K562 (cell line): ENCODE measurements at regions not wholly inside any gene's neighbourhood (a gene's known extent, or its start where the extent isn't known, plus 50 kb on each side); places are given as distances from the start of the nearest gene placed in this dataset.

Source experiments
- HMGN3 ChIP-seq: IDR thresholded peaks from 2 replicates; pipeline ENCODE4 v1.6.1; 2011; ENCODE audit warnings: borderline replicate concordance, low read depth, mild to moderate bottlenecking, mixed read lengths, low read length; ENCODE audit not compliant: insufficient read length; ENCODE audit errors: extremely low read depth
- KDM4B ChIP-seq, 2 experiments: fragments of 450-650 bp in 1 of 2; sonication (generic) in 1 of 2; IDR thresholded peaks; 2 replicates each; pipeline ENCODE4 v1.6.1; 2016 to 2017; ENCODE audit warnings: borderline replicate concordance in 2 of 2, antibody characterized with exemption in 1 of 2, low read depth in 1 of 2, mild to moderate bottlenecking in 1 of 2
- MCM5 ChIP-seq: fragments of 450-650 bp; IDR thresholded peaks from 2 replicates; pipeline ENCODE4 v1.6.1; 2016; ENCODE audit warnings: low read depth
- NFXL1 ChIP-seq: fragments of 450-650 bp; formaldehyde crosslinking; IDR thresholded peaks from 2 replicates; pipeline ENCODE4 v1.4.0; 2021; ENCODE audit warnings: mild to moderate bottlenecking
- POU5F1 ChIP-seq: fragments of 150-350 bp; IDR thresholded peaks from 2 replicates; pipeline ENCODE4 v1.6.1; 2014; ENCODE audit warnings: borderline replicate concordance, low read length, low read depth, mild to moderate bottlenecking; ENCODE audit not compliant: partially characterized antibody
- PPARD ChIP-seq: fragments of 250-450 bp; sonication (Bioruptor Pico); IDR thresholded peaks from 2 replicates; pipeline ENCODE4 v1.8.0; 2022; ENCODE audit warnings: inconsistent platforms, mild to moderate bottlenecking, moderate library complexity
- TAF15 ChIP-seq: fragments of 200-400 bp; formaldehyde crosslinking; IDR thresholded peaks from 2 replicates; pipeline ENCODE4 v1.6.1; 2017; ENCODE audit warnings: mild to moderate bottlenecking, low read depth, low read length, moderate library complexity
- TARDBP ChIP-seq: fragments of 450-650 bp; IDR thresholded peaks from 2 replicates; pipeline ENCODE4 v1.6.1; 2016
- TCF7L2 ChIP-seq: fragments of 150-350 bp; IDR thresholded peaks from 2 replicates; pipeline ENCODE4 v1.6.1; 2016; ENCODE audit warnings: low read depth, mild to moderate bottlenecking, low read length, moderate library complexity
- TEAD4 ChIP-seq, 2 experiments: sonication (generic) in 1 of 2; formaldehyde crosslinking in 1 of 2; IDR thresholded peaks; 2 replicates each; pipeline versions ENCODE4 v1.6.1 to v1.8.0; 2012 to 2022; ENCODE audit warnings: borderline replicate concordance in 1 of 2, inconsistent platforms in 1 of 2, low read length in 1 of 2, mild to moderate bottlenecking in 1 of 2, missing genetic modification reagents in 1 of 2
- ZNF239 ChIP-seq: fragments of 250-450 bp; sonication (Bioruptor Pico); IDR thresholded peaks from 2 replicates; pipeline ENCODE4 v1.4.0; 2020; ENCODE audit warnings: mild to moderate bottlenecking
- ZNF384 ChIP-seq: IDR thresholded peaks from 2 replicates; pipeline ENCODE4 v1.6.1; 2012; ENCODE audit warnings: low read depth, low read length, improper control_type of control experiment
- TF ChIP-seq, protein P1 (sequence below): sonication (generic); formaldehyde crosslinking; IDR thresholded peaks from 2 replicates; pipeline ENCODE4 v1.8.0; 2023; ENCODE audit warnings: mild to moderate bottlenecking, missing genetic modification reagents
- TF ChIP-seq, protein P2 (sequence below): sonication (generic); formaldehyde crosslinking; IDR thresholded peaks from 2 replicates; pipeline ENCODE4 v1.8.1; 2023; ENCODE audit warnings: mild to moderate bottlenecking, missing genetic modification reagents
- TF ChIP-seq, protein P3 (sequence below): fragments of 450-650 bp; IDR thresholded peaks from 2 replicates; pipeline ENCODE4 v1.6.1; 2016; ENCODE audit warnings: low read depth, mild to moderate bottlenecking, moderate library complexity
- TF ChIP-seq, protein P4 (sequence below): fragments of 450-650 bp; formaldehyde crosslinking; IDR thresholded peaks from 2 replicates; pipeline ENCODE4 v1.4.0; 2022; ENCODE audit warnings: missing genetic modification characterization
- TF ChIP-seq, protein P5 (sequence below): sonication (generic); IDR thresholded peaks from 2 replicates; pipeline ENCODE4 v1.6.1; 2016
- TF ChIP-seq, protein P6 (sequence below): sonication (generic); formaldehyde crosslinking; IDR thresholded peaks from 2 replicates; pipeline ENCODE4 v1.8.1; 2023; ENCODE audit warnings: mild to moderate bottlenecking, missing genetic modification reagents, moderate library complexity

DNA sequence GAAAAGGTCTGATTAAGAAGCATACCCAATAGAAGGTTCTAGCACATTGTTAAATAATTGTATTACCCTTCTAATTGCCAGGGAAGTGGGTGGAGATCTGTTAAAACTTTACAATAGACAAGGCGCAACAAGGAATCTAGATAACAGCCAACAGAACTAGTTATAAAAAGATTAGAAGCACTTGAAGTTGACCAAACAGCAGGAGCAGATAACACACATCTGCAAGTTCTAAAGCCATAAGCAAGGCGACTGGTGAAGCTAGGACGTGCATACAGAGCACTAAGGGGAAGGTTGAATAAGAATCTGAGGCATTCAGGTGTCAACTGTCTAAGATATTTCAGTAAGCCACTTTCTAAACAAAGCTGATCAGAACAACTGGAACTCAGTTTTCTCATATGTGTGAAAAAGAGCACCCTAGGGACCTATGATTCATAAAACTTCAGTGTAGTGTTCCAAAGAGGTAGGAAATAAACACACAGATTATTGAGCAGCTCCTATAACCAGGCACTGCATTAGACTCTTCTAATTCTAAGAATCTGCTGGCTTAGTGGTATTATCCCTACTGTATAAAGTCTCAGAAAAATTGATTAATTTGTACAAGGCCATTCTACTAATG is 111.2 kb downstream of the SAMD9 start (continued):
- TF ChIP-seq, protein P1, sequence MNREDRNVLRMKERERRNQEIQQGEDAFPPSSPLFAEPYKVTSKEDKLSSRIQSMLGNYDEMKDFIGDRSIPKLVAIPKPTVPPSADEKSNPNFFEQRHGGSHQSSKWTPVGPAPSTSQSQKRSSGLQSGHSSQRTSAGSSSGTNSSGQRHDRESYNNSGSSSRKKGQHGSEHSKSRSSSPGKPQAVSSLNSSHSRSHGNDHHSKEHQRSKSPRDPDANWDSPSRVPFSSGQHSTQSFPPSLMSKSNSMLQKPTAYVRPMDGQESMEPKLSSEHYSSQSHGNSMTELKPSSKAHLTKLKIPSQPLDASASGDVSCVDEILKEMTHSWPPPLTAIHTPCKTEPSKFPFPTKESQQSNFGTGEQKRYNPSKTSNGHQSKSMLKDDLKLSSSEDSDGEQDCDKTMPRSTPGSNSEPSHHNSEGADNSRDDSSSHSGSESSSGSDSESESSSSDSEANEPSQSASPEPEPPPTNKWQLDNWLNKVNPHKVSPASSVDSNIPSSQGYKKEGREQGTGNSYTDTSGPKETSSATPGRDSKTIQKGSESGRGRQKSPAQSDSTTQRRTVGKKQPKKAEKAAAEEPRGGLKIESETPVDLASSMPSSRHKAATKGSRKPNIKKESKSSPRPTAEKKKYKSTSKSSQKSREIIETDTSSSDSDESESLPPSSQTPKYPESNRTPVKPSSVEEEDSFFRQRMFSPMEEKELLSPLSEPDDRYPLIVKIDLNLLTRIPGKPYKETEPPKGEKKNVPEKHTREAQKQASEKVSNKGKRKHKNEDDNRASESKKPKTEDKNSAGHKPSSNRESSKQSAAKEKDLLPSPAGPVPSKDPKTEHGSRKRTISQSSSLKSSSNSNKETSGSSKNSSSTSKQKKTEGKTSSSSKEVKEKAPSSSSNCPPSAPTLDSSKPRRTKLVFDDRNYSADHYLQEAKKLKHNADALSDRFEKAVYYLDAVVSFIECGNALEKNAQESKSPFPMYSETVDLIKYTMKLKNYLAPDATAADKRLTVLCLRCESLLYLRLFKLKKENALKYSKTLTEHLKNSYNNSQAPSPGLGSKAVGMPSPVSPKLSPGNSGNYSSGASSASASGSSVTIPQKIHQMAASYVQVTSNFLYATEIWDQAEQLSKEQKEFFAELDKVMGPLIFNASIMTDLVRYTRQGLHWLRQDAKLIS (CRISPR knock-in tag): no peak
- no peak for TF ChIP-seq ZNF239 (CRISPR knock-in tag)
- no peak for TF ChIP-seq TARDBP
- no peak for TF ChIP-seq POU5F1
- no peak for TF ChIP-seq PPARD (CRISPR knock-in tag)
- TF ChIP-seq MCM5: no peak
- peak; percentile 79 for TF ChIP-seq TEAD4 (IDR thresholded peaks at IDR 0.05; ENCODE audit: low read length)
- no peak for TF ChIP-seq TEAD4 (CRISPR knock-in tag; IDR thresholded peaks at IDR 0.05; ENCODE audit: borderline replicate concordance)
- TF ChIP-seq, protein P2, sequence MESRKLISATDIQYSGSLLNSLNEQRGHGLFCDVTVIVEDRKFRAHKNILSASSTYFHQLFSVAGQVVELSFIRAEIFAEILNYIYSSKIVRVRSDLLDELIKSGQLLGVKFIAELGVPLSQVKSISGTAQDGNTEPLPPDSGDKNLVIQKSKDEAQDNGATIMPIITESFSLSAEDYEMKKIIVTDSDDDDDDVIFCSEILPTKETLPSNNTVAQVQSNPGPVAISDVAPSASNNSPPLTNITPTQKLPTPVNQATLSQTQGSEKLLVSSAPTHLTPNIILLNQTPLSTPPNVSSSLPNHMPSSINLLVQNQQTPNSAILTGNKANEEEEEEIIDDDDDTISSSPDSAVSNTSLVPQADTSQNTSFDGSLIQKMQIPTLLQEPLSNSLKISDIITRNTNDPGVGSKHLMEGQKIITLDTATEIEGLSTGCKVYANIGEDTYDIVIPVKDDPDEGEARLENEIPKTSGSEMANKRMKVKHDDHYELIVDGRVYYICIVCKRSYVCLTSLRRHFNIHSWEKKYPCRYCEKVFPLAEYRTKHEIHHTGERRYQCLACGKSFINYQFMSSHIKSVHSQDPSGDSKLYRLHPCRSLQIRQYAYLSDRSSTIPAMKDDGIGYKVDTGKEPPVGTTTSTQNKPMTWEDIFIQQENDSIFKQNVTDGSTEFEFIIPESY (CRISPR knock-in tag): no peak
- TF ChIP-seq KDM4B (IDR thresholded peaks at IDR 0.05; ENCODE audit: borderline replicate concordance in 2 of 2, low read depth in 1 of 2): no peak
- TF ChIP-seq, protein P3, sequence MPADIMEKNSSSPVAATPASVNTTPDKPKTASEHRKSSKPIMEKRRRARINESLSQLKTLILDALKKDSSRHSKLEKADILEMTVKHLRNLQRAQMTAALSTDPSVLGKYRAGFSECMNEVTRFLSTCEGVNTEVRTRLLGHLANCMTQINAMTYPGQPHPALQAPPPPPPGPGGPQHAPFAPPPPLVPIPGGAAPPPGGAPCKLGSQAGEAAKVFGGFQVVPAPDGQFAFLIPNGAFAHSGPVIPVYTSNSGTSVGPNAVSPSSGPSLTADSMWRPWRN: no peak
- no peak for TF ChIP-seq HMGN3
- TF ChIP-seq, protein P4, sequence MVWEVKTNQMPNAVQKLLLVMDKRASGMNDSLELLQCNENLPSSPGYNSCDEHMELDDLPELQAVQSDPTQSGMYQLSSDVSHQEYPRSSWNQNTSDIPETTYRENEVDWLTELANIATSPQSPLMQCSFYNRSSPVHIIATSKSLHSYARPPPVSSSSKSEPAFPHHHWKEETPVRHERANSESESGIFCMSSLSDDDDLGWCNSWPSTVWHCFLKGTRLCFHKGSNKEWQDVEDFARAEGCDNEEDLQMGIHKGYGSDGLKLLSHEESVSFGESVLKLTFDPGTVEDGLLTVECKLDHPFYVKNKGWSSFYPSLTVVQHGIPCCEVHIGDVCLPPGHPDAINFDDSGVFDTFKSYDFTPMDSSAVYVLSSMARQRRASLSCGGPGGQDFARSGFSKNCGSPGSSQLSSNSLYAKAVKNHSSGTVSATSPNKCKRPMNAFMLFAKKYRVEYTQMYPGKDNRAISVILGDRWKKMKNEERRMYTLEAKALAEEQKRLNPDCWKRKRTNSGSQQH (CRISPR knock-in tag): no peak
- TF ChIP-seq TCF7L2: no peak
- TF ChIP-seq, protein P5, sequence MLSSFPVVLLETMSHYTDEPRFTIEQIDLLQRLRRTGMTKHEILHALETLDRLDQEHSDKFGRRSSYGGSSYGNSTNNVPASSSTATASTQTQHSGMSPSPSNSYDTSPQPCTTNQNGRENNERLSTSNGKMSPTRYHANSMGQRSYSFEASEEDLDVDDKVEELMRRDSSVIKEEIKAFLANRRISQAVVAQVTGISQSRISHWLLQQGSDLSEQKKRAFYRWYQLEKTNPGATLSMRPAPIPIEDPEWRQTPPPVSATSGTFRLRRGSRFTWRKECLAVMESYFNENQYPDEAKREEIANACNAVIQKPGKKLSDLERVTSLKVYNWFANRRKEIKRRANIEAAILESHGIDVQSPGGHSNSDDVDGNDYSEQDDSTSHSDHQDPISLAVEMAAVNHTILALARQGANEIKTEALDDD: peak; percentile 98
- TF ChIP-seq, protein P6, sequence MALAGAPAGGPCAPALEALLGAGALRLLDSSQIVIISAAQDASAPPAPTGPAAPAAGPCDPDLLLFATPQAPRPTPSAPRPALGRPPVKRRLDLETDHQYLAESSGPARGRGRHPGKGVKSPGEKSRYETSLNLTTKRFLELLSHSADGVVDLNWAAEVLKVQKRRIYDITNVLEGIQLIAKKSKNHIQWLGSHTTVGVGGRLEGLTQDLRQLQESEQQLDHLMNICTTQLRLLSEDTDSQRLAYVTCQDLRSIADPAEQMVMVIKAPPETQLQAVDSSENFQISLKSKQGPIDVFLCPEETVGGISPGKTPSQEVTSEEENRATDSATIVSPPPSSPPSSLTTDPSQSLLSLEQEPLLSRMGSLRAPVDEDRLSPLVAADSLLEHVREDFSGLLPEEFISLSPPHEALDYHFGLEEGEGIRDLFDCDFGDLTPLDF (CRISPR knock-in tag): no peak
- no peak for TF ChIP-seq ZNF384
- TF ChIP-seq NFXL1 (CRISPR knock-in tag): no peak
- TF ChIP-seq TAF15: no peak
